GM23248 (cell line): ENCODE measurements at regions not wholly inside any gene's neighbourhood (a gene's known extent, or its start where the extent isn't known, plus 50 kb on each side); places are given as distances from the start of the nearest gene placed in this dataset.

Experiments used
- DNase-seq: peaks from one replicate; pipeline ENCODE4 v3.0.0-alpha.2; 2015
- H2AFZ ChIP-seq: fragments of 200-600 bp; sonication (generic); 2 replicates; pipeline ENCODE4 v1.6.1; 2016; ENCODE audit warnings: antibody characterized with exemption
- H3F3A ChIP-seq: fragments of 200-600 bp; sonication (generic); 2 replicates; pipeline ENCODE4 v1.6.1; 2016; ENCODE audit warnings: mild to moderate bottlenecking, antibody characterized with exemption, mixed run types; ENCODE audit not compliant: insufficient read depth
- H3K27ac ChIP-seq: fragments of 200-600 bp; sonication (generic); 2 replicates; pipeline ENCODE4 v1.5.1; 2016; ENCODE audit warnings: mild to moderate bottlenecking
- H3K27me3 ChIP-seq: fragments of 200-600 bp; sonication (generic); replicated peaks from 2 replicates; pipeline ENCODE4 v1.6.1; 2016; ENCODE audit warnings: mild to moderate bottlenecking; ENCODE audit not compliant: insufficient read depth
- H3K36me3 ChIP-seq: fragments of 200-600 bp; sonication (generic); 2 replicates; pipeline ENCODE4 v1.6.1; 2016; ENCODE audit warnings: low read depth, mild to moderate bottlenecking
- H3K4me1 ChIP-seq: fragments of 200-600 bp; sonication (generic); 2 replicates; pipeline ENCODE4 v1.6.1; 2016; ENCODE audit warnings: mild to moderate bottlenecking; ENCODE audit not compliant: insufficient read depth
- H3K4me2 ChIP-seq: fragments of 200-600 bp; sonication (generic); one replicate; pipeline ENCODE4 v1.6.1; 2016; ENCODE audit warnings: mild to moderate bottlenecking; ENCODE audit not compliant: unreplicated experiment
- H3K4me3 ChIP-seq: fragments of 200-600 bp; sonication (generic); 2 replicates; pipeline ENCODE4 v1.5.1; 2016; ENCODE audit warnings: mild to moderate bottlenecking
- H3K79me2 ChIP-seq: fragments of 200-600 bp; sonication (generic); 2 replicates; pipeline ENCODE4 v1.6.1; 2016; ENCODE audit warnings: mild to moderate bottlenecking; ENCODE audit not compliant: insufficient read depth
- H3K9ac ChIP-seq: fragments of 200-600 bp; sonication (generic); 2 replicates; pipeline ENCODE4 v1.6.1; 2016; ENCODE audit warnings: mild to moderate bottlenecking
- H3K9me2 ChIP-seq: fragments of 200-600 bp; sonication (generic); 2 replicates; pipeline ENCODE4 v1.6.1; 2016; ENCODE audit warnings: mixed run types, mild to moderate bottlenecking, moderate library complexity; ENCODE audit not compliant: insufficient read depth
- H3K9me3 ChIP-seq: fragments of 200-600 bp; sonication (generic); one replicate; pipeline ENCODE4 v1.6.1; 2017; ENCODE audit warnings: low read depth
- H4K20me1 ChIP-seq: fragments of 200-600 bp; sonication (generic); 2 replicates; pipeline ENCODE4 v1.6.0; 2016; ENCODE audit not compliant: insufficient read depth
- EZH2 ChIP-seq: fragments of 200-600 bp; sonication (generic); IDR thresholded peaks from 2 replicates; pipeline ENCODE4 v1.6.1; 2018; ENCODE audit warnings: antibody characterized with exemption, mild to moderate bottlenecking; ENCODE audit not compliant: insufficient read depth, poor library complexity, severe bottlenecking
- EZH2phosphoT487 ChIP-seq: fragments of 200-600 bp; sonication (generic); IDR thresholded peaks from 2 replicates; pipeline ENCODE4 v1.6.1; 2018; ENCODE audit warnings: antibody characterized with exemption, moderate library complexity, mild to moderate bottlenecking, low read depth; ENCODE audit not compliant: insufficient read depth
- WGBS, 2 experiments: methylation state at CpG; one replicate each; pipeline ENCODE4 v1.1.6; 2015 to 2017; ENCODE audit warnings: low lambda C conversion rate in 2 of 2, low coverage in 1 of 2; ENCODE audit errors: missing lambda C conversion rate in 2 of 2; 5-methylcytosine and 5-hydroxymethylcytosine counted together
- in situ Hi-C: fragments of 300-500 bp; cut with MboI; formaldehyde crosslinking; loops from 2 replicates; pipeline ENCODE4 v1.15.0; 2020

DNA sequence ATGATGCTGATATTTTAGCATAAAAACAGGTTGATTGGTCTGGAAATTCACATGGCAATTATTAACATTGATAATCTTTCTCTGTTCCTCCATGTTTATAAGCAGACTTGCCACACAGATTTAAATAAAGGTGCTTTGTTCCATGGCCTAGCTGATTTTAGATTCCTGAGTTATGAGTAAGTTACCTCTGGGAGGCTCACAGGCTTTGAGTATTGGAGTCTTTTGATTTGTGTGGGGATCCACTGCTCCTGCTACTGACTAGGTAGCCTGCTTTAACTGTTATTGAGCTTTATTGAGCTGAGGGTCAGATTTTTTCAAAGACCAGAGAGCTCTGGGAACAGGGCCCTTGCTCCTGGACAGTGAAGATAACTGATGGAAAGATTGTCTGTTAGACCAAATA lies 166.1 kb downstream of the ANKRD30B start:
- H3K9me2 ChIP-seq = no peaks in the 10 kb centered on the region
- H3K4me3 ChIP-seq = no peak overlapping the region
- in situ Hi-C loops = no loop called here
- H3K27me3 ChIP-seq = no peaks in the 10 kb centered on the region
- H3K4me1 ChIP-seq = no peaks in the 10 kb centered on the region
- no peaks in the 10 kb centered on the region for H3K36me3 ChIP-seq
- H3K9ac ChIP-seq = no peak overlapping the region
- TF ChIP-seq EZH2phosphoT487 (no peak), EZH2 (no peak)
- H3K9me3 ChIP-seq = no peaks in the 10 kb centered on the region
- no peak for DNase-seq
- H3F3A ChIP-seq = no peaks in the 10 kb centered on the region
- no peaks in the 10 kb centered on the region for H4K20me1 ChIP-seq
- H2AFZ ChIP-seq = no peak overlapping the region
- H3K27ac ChIP-seq = no peak overlapping the region
- H3K79me2 ChIP-seq = no peaks in the 10 kb centered on the region
- H3K4me2 ChIP-seq = no peak overlapping the region

DNA sequence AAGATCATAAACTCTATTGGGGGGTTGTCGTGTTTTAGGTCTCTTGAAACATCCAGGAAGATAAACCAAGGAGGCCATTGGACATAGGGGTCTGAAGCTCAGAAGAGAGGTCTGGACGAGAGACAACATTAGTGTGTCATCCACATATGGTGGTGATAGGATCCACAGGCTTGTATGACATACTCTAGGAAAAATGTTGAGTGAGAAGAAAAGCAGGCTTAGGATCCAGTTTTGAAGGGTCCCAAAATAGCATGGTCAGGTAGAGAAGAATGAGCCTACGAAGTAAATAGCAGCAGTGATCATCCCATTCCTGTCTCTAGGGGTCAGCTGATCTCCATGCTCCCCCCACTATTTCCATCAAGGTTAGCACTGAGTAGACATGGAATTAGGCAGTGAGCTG lies 166.8 kb downstream of the ANKRD30B start:
- H3K9me3 ChIP-seq = no peaks in the 10 kb centered on the region
- 17% methylated on average over 3 of the region's 3 CpGs for WGBS, 2 experiments
- no peak overlapping the region for H2AFZ ChIP-seq
- in situ Hi-C loops = no loop called here
- H3K4me1 ChIP-seq = no peaks in the 10 kb centered on the region
- H3K36me3 ChIP-seq = no peaks in the 10 kb centered on the region
- H3K9ac ChIP-seq = no peak overlapping the region
- H3K4me2 ChIP-seq = no peak overlapping the region
- H3K79me2 ChIP-seq = no peaks in the 10 kb centered on the region
- no peak for TF ChIP-seq EZH2phosphoT487
- no peaks in the 10 kb centered on the region for H3F3A ChIP-seq
- no peaks in the 10 kb centered on the region for H4K20me1 ChIP-seq
- no peak overlapping the region for H3K4me3 ChIP-seq
- DNase-seq = peak; percentile 7
- H3K9me2 ChIP-seq = no peaks in the 10 kb centered on the region
- H3K27ac ChIP-seq = no peak overlapping the region
- H3K27me3 ChIP-seq = no peaks in the 10 kb centered on the region

DNA sequence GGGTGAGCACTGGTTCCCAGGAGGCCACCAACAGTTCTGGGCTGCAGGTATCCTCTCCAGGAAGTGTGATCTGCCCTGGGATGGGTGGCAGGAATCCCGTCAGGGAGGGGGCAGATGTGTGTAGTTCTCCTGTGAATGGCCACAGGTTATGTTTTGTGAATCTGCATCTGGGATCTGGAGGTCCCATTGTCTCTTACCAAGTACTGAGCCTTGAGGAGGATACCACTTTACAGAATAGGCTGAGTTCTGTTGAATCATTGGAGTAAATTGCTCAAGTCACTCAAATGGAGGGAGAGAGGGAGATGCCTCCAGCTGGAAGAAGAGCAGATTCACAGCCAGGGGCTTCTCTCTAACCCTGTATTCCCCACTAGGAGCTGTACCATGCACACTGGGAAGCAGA lies 168.2 kb downstream of the ANKRD30B start:
- in situ Hi-C loops = no loop called here
- no peaks in the 10 kb centered on the region for H3K27me3 ChIP-seq
- H3K4me1 ChIP-seq = no peaks in the 10 kb centered on the region
- WGBS, 2 experiments = 0 to 6% methylated on average over 1 of the region's 1 CpG
- H3K36me3 ChIP-seq = no peaks in the 10 kb centered on the region
- H3K9me2 ChIP-seq = no peaks in the 10 kb centered on the region
- DNase-seq = no peak
- H3K9ac ChIP-seq = no peak overlapping the region
- no peak overlapping the region for H3K4me2 ChIP-seq
- no peaks in the 10 kb centered on the region for H4K20me1 ChIP-seq
- no peaks in the 10 kb centered on the region for H3K9me3 ChIP-seq
- TF ChIP-seq EZH2phosphoT487 = no peak
- TF ChIP-seq EZH2 = no peak
- H2AFZ ChIP-seq = no peak overlapping the region
- no peak overlapping the region for H3K27ac ChIP-seq
- H3F3A ChIP-seq = no peaks in the 10 kb centered on the region
- H3K79me2 ChIP-seq = no peaks in the 10 kb centered on the region
- no peak overlapping the region for H3K4me3 ChIP-seq

DNA sequence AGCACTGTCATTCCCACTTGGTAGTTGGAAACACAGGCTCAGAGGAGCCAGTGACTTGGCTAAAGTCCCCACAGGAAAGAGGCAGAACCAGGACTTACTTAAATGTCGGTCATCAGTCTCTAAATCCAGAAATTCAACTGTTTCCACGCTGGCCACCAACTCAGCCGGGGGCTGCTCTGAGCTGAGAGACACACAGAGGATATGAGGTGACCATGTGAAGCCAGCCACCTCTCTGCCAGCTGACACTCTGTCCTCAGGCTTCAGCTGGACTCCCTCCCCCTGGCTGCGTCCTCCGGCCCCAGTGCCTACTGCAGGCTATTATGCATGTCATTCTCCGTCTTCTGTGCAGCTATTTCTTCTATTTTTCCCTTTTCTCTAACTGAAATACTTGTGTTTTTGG lies 168.9 kb downstream of the ANKRD30B start:
- no peaks in the 10 kb centered on the region for H3K79me2 ChIP-seq
- H2AFZ ChIP-seq = no peak overlapping the region
- DNase-seq = no peak
- no peak overlapping the region for H3K4me2 ChIP-seq
- no peak for TF ChIP-seq EZH2
- no peak for TF ChIP-seq EZH2phosphoT487
- H3K4me1 ChIP-seq = no peaks in the 10 kb centered on the region
- no peaks in the 10 kb centered on the region for H3K9me2 ChIP-seq
- no peaks in the 10 kb centered on the region for H3K36me3 ChIP-seq
- H3K9ac ChIP-seq = no peak overlapping the region
- H3K4me3 ChIP-seq = no peak overlapping the region
- 41 to 49% methylated on average over 6 of the region's 6 CpGs for WGBS, 2 experiments
- no peaks in the 10 kb centered on the region for H3F3A ChIP-seq
- in situ Hi-C loops = no loop called here
- H3K27me3 ChIP-seq = no peaks in the 10 kb centered on the region
- no peak overlapping the region for H3K27ac ChIP-seq
- no peaks in the 10 kb centered on the region for H4K20me1 ChIP-seq
- no peaks in the 10 kb centered on the region for H3K9me3 ChIP-seq

DNA sequence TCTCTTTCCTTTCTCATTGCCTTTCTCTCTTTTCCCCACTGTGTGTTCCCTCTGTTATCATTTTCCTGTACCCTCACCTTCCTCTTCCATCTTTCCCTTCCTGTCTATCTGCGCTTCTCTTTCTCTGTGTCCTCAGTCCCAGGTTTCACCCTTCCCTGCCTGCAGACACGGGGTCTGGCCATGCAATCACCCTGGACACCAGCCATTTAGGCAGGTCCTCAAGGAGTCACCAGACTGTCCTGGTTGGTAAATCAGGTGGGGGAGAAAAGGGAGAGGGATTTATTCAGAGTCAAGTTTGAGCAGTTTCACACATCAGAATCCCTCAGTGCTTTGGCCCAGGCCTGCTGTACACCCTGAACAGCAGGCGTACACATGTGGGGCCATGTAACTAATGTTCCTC lies 169.3 kb downstream of the ANKRD30B start:
- Histone ChIP-seq H3K4me3 (no peak overlapping the region), H3K4me1 (no peaks in the 10 kb centered on the region), H3K27me3 (no peaks in the 10 kb centered on the region), H3F3A (no peaks in the 10 kb centered on the region), H3K79me2 (no peaks in the 10 kb centered on the region), H3K9me3 (no peaks in the 10 kb centered on the region), H3K36me3 (no peaks in the 10 kb centered on the region), H3K9ac (no peak overlapping the region), H3K9me2 (no peaks in the 10 kb centered on the region), H3K27ac (no peak overlapping the region), H2AFZ (no peak overlapping the region), H3K4me2 (no peak overlapping the region), H4K20me1 (no peaks in the 10 kb centered on the region)
- DNase-seq = no peak
- TF ChIP-seq EZH2phosphoT487 (no peak), EZH2 (no peak)
- in situ Hi-C loops = no loop called here
- 33 to 35% methylated on average over 3 of the region's 3 CpGs for WGBS, 2 experiments
